Thoracic aorta (tissue), 2 donors: ENCODE measurements at regions not wholly inside any gene's neighbourhood (a gene's known extent, or its start where the extent isn't known, plus 50 kb on each side); places are given as distances from the start of the nearest gene placed in this dataset.

Experiments
- ATAC-seq: fragments of 150-250 bp; one replicate; pipeline ENCODE4 v1.8.0; 2017; ENCODE audit warnings: low read depth; ENCODE audit not compliant: insufficient number of reproducible peaks, low FRiP score
- DNase-seq: peaks from one replicate; pipeline ENCODE4 v3.0.0-alpha.2; 2020; ENCODE audit warnings: low spot score
- H3K27ac ChIP-seq, 2 donors: fragments of 200-600 bp; sonication (generic); 1 replicate in 1 of 2; 2 replicates in 1 of 2; pipeline ENCODE4 v1.5.1; 2016; ENCODE audit warnings: mild to moderate bottlenecking in 2 of 2, moderate library complexity in 2 of 2
- H3K27me3 ChIP-seq: fragments of 200-600 bp; sonication (generic); replicated peaks from 2 replicates; pipeline ENCODE4 v1.6.0; 2016; ENCODE audit warnings: mild to moderate bottlenecking; ENCODE audit not compliant: insufficient read depth
- H3K36me3 ChIP-seq: fragments of 200-600 bp; sonication (generic); one replicate; pipeline ENCODE4 v1.5.1; 2016
- H3K4me1 ChIP-seq, 2 donors: fragments of 200-600 bp; sonication (generic); 1 replicate in 1 of 2; 2 replicates in 1 of 2; pipeline versions ENCODE4 v1.5.1 to v1.6.0; 2016; ENCODE audit warnings: low read depth in 2 of 2, mild to moderate bottlenecking in 1 of 2; ENCODE audit not compliant: control insufficient read depth in 1 of 2
- H3K4me3 ChIP-seq: fragments of 200-600 bp; sonication (generic); 2 replicates; pipeline ENCODE4 v1.5.1; 2016; ENCODE audit warnings: mild to moderate bottlenecking
- H3K9me3 ChIP-seq: fragments of 200-600 bp; sonication (generic); 2 replicates; pipeline ENCODE4 v1.5.1; 2016
- TF ChIP-seq, protein P1 (sequence below): fragments of 200-600 bp; sonication (generic); IDR thresholded peaks from one replicate; pipeline ENCODE4 v1.5.1; 2019; ENCODE audit warnings: antibody characterized with exemption

GRCh38 chr6:50610562-50610961 is 102.8 kb upstream of the TFAP2D start:
- DNase-seq = no peak
- Histone ChIP-seq H3K9me3 (no peaks in the 10 kb centered on the region), H3K4me3 (no peak overlapping the region), H3K27ac (no peak overlapping the region), H3K27me3 (no peaks in the 10 kb centered on the region), H3K36me3 (no peaks in the 10 kb centered on the region), H3K4me1 (no peaks in the 10 kb centered on the region)
- ATAC-seq = no peak
- TF ChIP-seq, protein P1, sequence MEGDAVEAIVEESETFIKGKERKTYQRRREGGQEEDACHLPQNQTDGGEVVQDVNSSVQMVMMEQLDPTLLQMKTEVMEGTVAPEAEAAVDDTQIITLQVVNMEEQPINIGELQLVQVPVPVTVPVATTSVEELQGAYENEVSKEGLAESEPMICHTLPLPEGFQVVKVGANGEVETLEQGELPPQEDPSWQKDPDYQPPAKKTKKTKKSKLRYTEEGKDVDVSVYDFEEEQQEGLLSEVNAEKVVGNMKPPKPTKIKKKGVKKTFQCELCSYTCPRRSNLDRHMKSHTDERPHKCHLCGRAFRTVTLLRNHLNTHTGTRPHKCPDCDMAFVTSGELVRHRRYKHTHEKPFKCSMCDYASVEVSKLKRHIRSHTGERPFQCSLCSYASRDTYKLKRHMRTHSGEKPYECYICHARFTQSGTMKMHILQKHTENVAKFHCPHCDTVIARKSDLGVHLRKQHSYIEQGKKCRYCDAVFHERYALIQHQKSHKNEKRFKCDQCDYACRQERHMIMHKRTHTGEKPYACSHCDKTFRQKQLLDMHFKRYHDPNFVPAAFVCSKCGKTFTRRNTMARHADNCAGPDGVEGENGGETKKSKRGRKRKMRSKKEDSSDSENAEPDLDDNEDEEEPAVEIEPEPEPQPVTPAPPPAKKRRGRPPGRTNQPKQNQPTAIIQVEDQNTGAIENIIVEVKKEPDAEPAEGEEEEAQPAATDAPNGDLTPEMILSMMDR = no peak

- no peak overlapping the region for H3K4me3 ChIP-seq
- no peaks in the 10 kb centered on the region for H3K9me3 ChIP-seq
- DNase-seq = no peak
- H3K27me3 ChIP-seq = no peaks in the 10 kb centered on the region
- ATAC-seq = no peak
- TF ChIP-seq, protein P1 = no peak
- H3K36me3 ChIP-seq = no peaks in the 10 kb centered on the region
- no peak overlapping the region for H3K27ac ChIP-seq
- H3K4me1 ChIP-seq = no peaks in the 10 kb centered on the region
Observed at GRCh38 chr6:50635429-50635828, 77.9 kb upstream of the TFAP2D start.

DNA sequence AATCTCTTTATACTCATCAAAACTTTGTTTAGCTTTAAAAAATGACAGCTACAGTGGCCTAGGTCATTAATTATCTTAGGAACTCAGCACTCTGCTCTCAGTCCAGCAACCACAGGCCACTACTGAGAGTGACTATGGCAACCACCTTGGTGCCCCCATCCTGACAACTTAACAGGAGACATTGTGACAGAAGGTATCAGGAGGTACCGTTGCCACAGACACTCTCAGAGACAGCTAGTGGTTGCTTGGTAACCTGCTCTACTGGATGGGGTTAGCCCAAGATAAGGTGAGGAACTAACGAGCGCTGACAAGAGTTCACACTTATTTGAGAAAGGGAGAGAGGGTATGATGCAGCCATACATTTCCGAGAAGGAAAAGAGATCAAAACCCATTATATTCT is 76.1 kb upstream of the TFAP2D start:
- TF ChIP-seq, protein P1 = no peak
- DNase-seq (no peak), ATAC-seq (no peak)
- Histone ChIP-seq H3K36me3 (no peaks in the 10 kb centered on the region), H3K27me3 (no peaks in the 10 kb centered on the region), H3K4me3 (no peak overlapping the region), H3K27ac (no peak overlapping the region), H3K9me3 (no peaks in the 10 kb centered on the region), H3K4me1 (no peaks in the 10 kb centered on the region)

- DNase-seq (no peak), ATAC-seq (no peak)
- no peaks in the 10 kb centered on the region for H3K36me3 ChIP-seq
- no peak overlapping the region for H3K4me3 ChIP-seq
- TF ChIP-seq, protein P1 = no peak
- no peaks in the 10 kb centered on the region for H3K27me3 ChIP-seq
- no peaks in the 10 kb centered on the region for H3K4me1 ChIP-seq
- H3K27ac ChIP-seq = no peak overlapping the region
- peaks cover 4% of the 10 kb centered on the region for H3K9me3 ChIP-seq
Observed at GRCh38 chr6:50649086-50649485, 64.2 kb upstream of the TFAP2D start.

GRCh38 chr6:50653253-50653652 is 60.1 kb upstream of the TFAP2D start:
- peaks cover 4% of the 10 kb centered on the region for H3K9me3 ChIP-seq
- TF ChIP-seq, protein P1 = no peak

More at GRCh38 chr6:50653253-50653652, 60.1 kb upstream of the TFAP2D start:
- H3K36me3 ChIP-seq = no peaks in the 10 kb centered on the region
- no peak for ATAC-seq
- H3K27me3 ChIP-seq = no peaks in the 10 kb centered on the region
- no peak for DNase-seq
- no peak overlapping the region for H3K4me3 ChIP-seq
- no peaks in the 10 kb centered on the region for H3K4me1 ChIP-seq
- H3K27ac ChIP-seq = no peak overlapping the region
